HG02885 (cell line): ENCODE measurements at regions not wholly inside any gene's neighbourhood (a gene's known extent, or its start where the extent isn't known, plus 50 kb on each side); places are given as distances from the start of the nearest gene placed in this dataset.

Source experiments
- ATAC-seq: cut with Tn5 transposase; IDR thresholded peaks from one replicate; pipeline ENCODE4 v1.9.1; 2021; ENCODE audit warnings: mild to moderate bottlenecking; ENCODE audit not compliant: unreplicated experiment, poor library complexity

- no peak for ATAC-seq
Observed at GRCh38 chr21:28791595-28792282, 200.9 kb downstream of the LTN1 start.

- ATAC-seq, result no peak
Observed at GRCh38 chr21:28790335-28790734, 202.3 kb downstream of the LTN1 start.

GRCh38 chr21:28789523-28789922 lies 203.2 kb downstream of the LTN1 start:
- ATAC-seq, result no peak

GRCh38 chr21:28788030-28788429 lies 204.6 kb downstream of the LTN1 start:
- ATAC-seq, result no peak

GRCh38 chr21:28783641-28784185 lies 209.0 kb downstream of the LTN1 start:
- ATAC-seq, result no peak

GRCh38 chr21:28781602-28782276 lies 210.9 kb downstream of the LTN1 start:
- ATAC-seq, result peak; percentile 71

GRCh38 chr21:28779914-28780313 lies 212.8 kb downstream of the LTN1 start:
- no peak for ATAC-seq

GRCh38 chr21:28776251-28776650 lies 216.4 kb downstream of the LTN1 start:
- ATAC-seq, result no peak

GRCh38 chr21:28775071-28775470 lies 217.6 kb downstream of the LTN1 start:
- no peak for ATAC-seq

GRCh38 chr21:28773036-28773435 lies 219.6 kb downstream of the LTN1 start:
- ATAC-seq, result no peak

- no peak for ATAC-seq
Observed at GRCh38 chr21:28771790-28772501, 220.7 kb downstream of the LTN1 start.

GRCh38 chr21:28770867-28771661 lies 221.6 kb downstream of the LTN1 start:
- no peak for ATAC-seq

- ATAC-seq, result no peak
Observed at GRCh38 chr21:28769683-28770082, 223.0 kb downstream of the LTN1 start.

- ATAC-seq, result no peak
Observed at GRCh38 chr21:28768753-28769152, 223.9 kb downstream of the LTN1 start.

- ATAC-seq, result no peak
Observed at GRCh38 chr21:28767523-28767922, 225.2 kb downstream of the LTN1 start.

- no peak for ATAC-seq
Observed at GRCh38 chr21:28763809-28764418, 228.8 kb downstream of the LTN1 start.

- no peak for ATAC-seq
Observed at GRCh38 chr21:28762357-28762735, 230.3 kb downstream of the LTN1 start.

GRCh38 chr21:28761674-28762356 lies 230.9 kb downstream of the LTN1 start:
- ATAC-seq, result no peak

- ATAC-seq, result no peak
Observed at GRCh38 chr21:28758883-28759242, 233.8 kb downstream of the LTN1 start.
